Omental fat pad (tissue), 3 donors: ENCODE measurements at regions not wholly inside any gene's neighbourhood (a gene's known extent, or its start where the extent isn't known, plus 50 kb on each side); places are given as distances from the start of the nearest gene placed in this dataset.

Experiments
- ATAC-seq: fragments of 150-250 bp; one replicate; pipeline ENCODE4 v1.9.1; 2016; ENCODE audit warnings: mild to moderate bottlenecking, moderate library complexity; ENCODE audit not compliant: low FRiP score
- DNase-seq: peaks from one replicate; pipeline ENCODE4 v3.0.0-alpha.2; 2019; ENCODE audit warnings: low spot score
- CTCF ChIP-seq, 3 donors: fragments of 450-650 bp; IDR thresholded peaks; one replicate each; pipeline ENCODE4 v1.5.1; 2016 to 2017; ENCODE audit warnings: antibody characterized with exemption in 3 of 3, mild to moderate bottlenecking in 3 of 3, moderate library complexity in 2 of 3

GRCh38 chr2:4585057-4585635 is 881.8 kb downstream of the DCDC2C start:
- ATAC-seq (no peak), DNase-seq (no peak)
- TF ChIP-seq CTCF (IDR thresholded peaks at IDR 0.05): no peak

DNA sequence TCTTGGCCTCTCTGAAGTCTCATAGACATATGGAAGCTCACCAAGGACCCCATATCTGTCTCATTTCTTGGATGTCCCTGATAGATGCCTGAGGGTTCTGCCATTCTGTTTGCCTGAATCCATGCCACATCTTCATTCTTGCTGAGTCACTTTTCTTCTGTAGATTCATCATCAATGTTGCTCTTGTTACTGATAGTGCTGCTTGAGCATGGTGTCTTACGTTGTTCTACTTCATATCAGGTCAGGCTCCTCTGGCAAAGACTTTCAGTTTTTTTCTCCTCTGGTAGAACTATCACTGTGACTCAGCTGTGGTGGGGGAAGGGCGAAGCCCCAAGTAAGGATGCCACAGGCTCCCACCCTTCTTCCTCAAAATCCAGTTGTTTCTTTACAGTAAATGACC is 885.2 kb downstream of the DCDC2C start:
- no peak for DNase-seq
- ATAC-seq: no peak
- no peak for TF ChIP-seq CTCF (IDR thresholded peaks at IDR 0.05)

- ATAC-seq (no peak), DNase-seq (no peak)
- no peak for TF ChIP-seq CTCF (IDR thresholded peaks at IDR 0.05)
These were observed 887.9 kb downstream of the DCDC2C start for GRCh38 chr2:4591261-4591660.

DNA sequence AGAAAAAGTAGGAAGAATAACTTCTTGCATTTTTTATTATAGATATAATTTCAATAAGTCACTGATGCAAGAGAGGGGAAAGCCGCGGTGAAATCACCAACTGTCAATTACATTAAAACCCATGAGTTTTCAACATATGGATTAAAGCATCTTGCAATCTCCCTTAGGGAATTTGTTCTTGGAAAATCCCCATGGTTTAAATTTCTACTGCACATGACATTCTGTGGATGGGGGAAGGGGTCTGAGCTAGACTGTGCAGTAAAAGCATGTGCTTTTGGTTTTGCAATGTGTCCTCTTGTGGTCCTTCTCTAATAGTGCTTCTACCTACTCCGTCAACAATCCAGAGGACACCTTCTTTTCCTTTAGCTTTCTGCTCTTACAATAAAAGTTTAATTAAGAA is 894.0 kb downstream of the DCDC2C start:
- no peak for TF ChIP-seq CTCF (IDR thresholded peaks at IDR 0.05)
- ATAC-seq (no peak), DNase-seq (no peak)

- no peak for TF ChIP-seq CTCF (IDR thresholded peaks at IDR 0.05)
- DNase-seq: no peak
- ATAC-seq: no peak
These were observed 901.4 kb downstream of the DCDC2C start for GRCh38 chr2:4604767-4605166.

- no peak for TF ChIP-seq CTCF (IDR thresholded peaks at IDR 0.05)
- DNase-seq: no peak
- no peak for ATAC-seq
These were observed 914.8 kb downstream of the DCDC2C start for GRCh38 chr2:4618141-4618540.

GRCh38 chr2:4618630-4619228 is 915.4 kb downstream of the DCDC2C start:
- DNase-seq: no peak
- TF ChIP-seq CTCF (IDR thresholded peaks at IDR 0.05): no peak
- no peak for ATAC-seq
